Aorta (tissue), 5 donors: ENCODE measurements at regions not wholly inside any gene's neighbourhood (a gene's known extent, or its start where the extent isn't known, plus 50 kb on each side); places are given as distances from the start of the nearest gene placed in this dataset.

Experiments used
- ATAC-seq: fragments of 200-7000 bp; cut with Tn5 transposase; one replicate; pipeline ENCODE4 v1.9.1; 2022; ENCODE audit warnings: moderate library complexity; ENCODE audit not compliant: low FRiP score
- DNase-seq, 2 donors: peaks; one replicate each; pipeline ENCODE4 v3.0.0-alpha.2; 2020
- H3K27ac ChIP-seq, 2 donors: one replicate each; pipeline ENCODE4 v1.5.1; 2013; ENCODE audit warnings: low read length in 2 of 2, mild to moderate bottlenecking in 2 of 2, moderate library complexity in 2 of 2, control low read depth in 1 of 2, inconsistent platforms in 1 of 2, low read depth in 1 of 2
- H3K27me3 ChIP-seq, 2 donors: one replicate each; pipeline ENCODE4 v1.6.1; 2013; ENCODE audit warnings: control low read depth in 1 of 2, low read length in 1 of 2, mild to moderate bottlenecking in 1 of 2, moderate library complexity in 1 of 2; ENCODE audit not compliant: insufficient read depth in 2 of 2, control insufficient read depth in 1 of 2
- H3K36me3 ChIP-seq, 2 donors: one replicate each; pipeline ENCODE4 v1.6.1; 2013; ENCODE audit warnings: control low read depth in 1 of 2, low read length in 1 of 2, mild to moderate bottlenecking in 1 of 2; ENCODE audit not compliant: insufficient read depth in 2 of 2, control insufficient read depth in 1 of 2
- H3K4me1 ChIP-seq, 2 donors: one replicate each; pipeline ENCODE4 v1.6.1; 2013; ENCODE audit warnings: low read length in 2 of 2, control low read depth in 1 of 2, mild to moderate bottlenecking in 1 of 2, moderate library complexity in 1 of 2; ENCODE audit not compliant: insufficient read depth in 2 of 2, control insufficient read depth in 1 of 2
- H3K4me3 ChIP-seq, 2 donors: one replicate each; pipeline ENCODE4 v1.5.1; 2013; ENCODE audit warnings: low read length in 2 of 2, control low read depth in 1 of 2, mild to moderate bottlenecking in 1 of 2
- H3K9me3 ChIP-seq: one replicate; pipeline ENCODE4 v1.6.1; 2013; ENCODE audit warnings: mild to moderate bottlenecking, low read length; ENCODE audit not compliant: control insufficient read depth
- WGBS, 2 donors: extraction: QIAGEN DNeasy Blood & Tissue Kit; methylation state at CpG; one replicate each; pipeline ENCODE4 v1.1.7; 2013; 5-methylcytosine and 5-hydroxymethylcytosine counted together
- intact Hi-C, 2 donors: fragments of 100-400 bp; cut with DNase I; formaldehyde crosslinking; loops; one replicate each; pipeline versions ENCODE4 v1.14.2 to v1.15.0; 2022
- donor health status: healthy with polysubstance abuse.
- donor health status: Bipolar disorder and iron deficiency.
- donor health status: DM: no; HTN: no; CAD: no.
- donor health status: DM: no; HTN: no; CAD: no.
- donor health status: DM: yes; HTN: yes; CAD: no.

DNA sequence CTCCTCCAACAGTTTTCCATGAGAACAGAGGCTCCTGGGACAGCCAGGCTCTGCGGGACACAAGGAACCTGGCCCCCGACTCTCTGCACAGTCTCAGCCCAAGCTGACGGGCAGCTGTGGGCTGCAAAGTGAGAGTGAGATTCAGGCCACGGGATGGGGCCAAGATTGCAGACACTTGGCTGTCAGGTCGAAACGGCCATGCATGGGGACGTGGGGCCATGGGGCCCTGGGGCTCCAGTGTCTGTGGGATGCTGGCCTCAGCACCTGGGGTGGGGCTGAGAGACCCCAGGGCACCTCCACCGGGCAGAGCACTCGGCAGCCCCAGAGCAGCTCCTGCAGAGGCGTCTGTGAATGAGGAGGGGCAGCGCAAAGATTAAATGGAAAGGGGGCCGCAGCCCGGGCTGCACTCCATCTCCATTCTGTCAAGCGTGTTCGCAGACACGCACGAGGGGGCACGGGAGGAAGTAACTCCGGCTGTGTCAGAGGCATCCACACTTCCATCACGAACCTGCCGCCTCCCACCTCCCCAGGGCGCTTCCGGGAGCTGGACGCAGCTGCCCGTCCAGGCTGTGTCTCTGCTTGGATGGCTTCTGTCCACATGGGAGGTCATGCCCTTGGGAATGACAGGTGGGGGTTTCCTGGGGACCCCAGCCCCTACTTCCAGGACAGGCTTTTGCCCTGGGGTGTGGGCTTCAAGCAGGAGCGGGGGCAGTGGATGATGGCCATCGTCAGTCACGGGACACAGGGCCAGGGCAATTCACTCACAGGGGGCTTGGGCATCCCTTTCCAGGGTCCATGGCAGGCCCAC is 82.8 kb upstream of the NKX1-1 start:
- no peak overlapping the region for H3K4me3 ChIP-seq
- intact Hi-C loops = no loop called here
- H3K4me1 ChIP-seq = no peaks in the 10 kb centered on the region
- H3K27me3 ChIP-seq = no peaks in the 10 kb centered on the region
- H3K9me3 ChIP-seq = peaks cover 1% of the 10 kb centered on the region
- no peaks in the 10 kb centered on the region for H3K36me3 ChIP-seq
- no peak overlapping the region for H3K27ac ChIP-seq
- WGBS, 2 donors = 63 to 65% methylated on average over 27 to 28 of the region's 28 CpGs
- ATAC-seq (no peak), DNase-seq (peak in 1 of 2 donors; percentile 58)

DNA sequence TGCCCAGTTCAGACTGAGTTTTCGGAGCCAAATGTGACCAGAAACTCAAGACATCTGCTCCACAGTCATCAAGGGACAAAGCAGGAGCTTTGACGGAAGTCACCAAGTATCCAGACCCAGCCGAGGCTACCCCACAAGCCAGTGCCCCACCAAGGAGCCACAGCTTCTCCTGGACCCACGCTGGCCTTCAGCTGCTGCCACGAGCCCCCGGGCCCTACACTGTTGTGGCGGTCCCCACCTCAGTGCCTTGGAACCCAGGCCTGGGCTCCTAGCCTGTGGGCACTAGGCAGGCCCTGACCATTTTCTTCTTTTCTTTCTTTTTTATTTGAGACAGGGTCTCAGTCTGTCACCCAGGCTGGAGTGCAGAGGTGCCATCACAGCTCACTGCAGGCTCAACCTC is 82.1 kb upstream of the NKX1-1 start:
- H3K27me3 ChIP-seq = no peaks in the 10 kb centered on the region
- no peaks in the 10 kb centered on the region for H3K36me3 ChIP-seq
- no peaks in the 10 kb centered on the region for H3K4me1 ChIP-seq
- H3K9me3 ChIP-seq = peaks cover 1% of the 10 kb centered on the region
- H3K4me3 ChIP-seq = no peak overlapping the region
- intact Hi-C loops = no loop called here
- whole genome bisulfite sequencing, 2 donors = 81 to 86% methylated on average over 7 of the region's 7 CpGs
- DNase-seq (peak in 1 of 2 donors; percentile 30), ATAC-seq (no peak)
- H3K27ac ChIP-seq = no peak overlapping the region

DNA sequence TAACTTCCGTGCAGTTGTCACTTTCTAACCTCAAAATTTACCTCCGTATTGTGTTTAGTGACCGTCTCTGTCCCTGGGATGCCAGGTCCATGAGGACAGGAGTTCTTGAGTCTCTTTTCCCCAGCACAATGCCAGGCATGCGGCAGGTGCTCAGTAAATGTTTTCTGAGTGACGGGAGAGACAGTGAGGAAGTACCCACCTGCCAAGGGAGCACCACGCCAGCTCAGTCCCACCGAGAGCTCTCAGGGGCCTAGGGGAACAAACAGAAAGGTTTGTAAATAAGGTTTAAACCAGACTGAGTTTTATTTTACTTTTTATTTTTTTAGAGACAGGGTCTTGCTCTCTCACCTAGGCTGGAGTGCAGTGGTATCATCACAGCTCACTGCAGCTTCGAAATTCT is 81.5 kb upstream of the NKX1-1 start:
- no peaks in the 10 kb centered on the region for H3K36me3 ChIP-seq
- ATAC-seq (no peak), DNase-seq (no peak)
- H3K27me3 ChIP-seq = no peaks in the 10 kb centered on the region
- 76 to 85% methylated on average over 8 of the region's 8 CpGs for WGBS, 2 donors
- H3K27ac ChIP-seq = no peak overlapping the region
- H3K4me1 ChIP-seq = no peaks in the 10 kb centered on the region
- intact Hi-C loops = no loop called here
- no peak overlapping the region for H3K4me3 ChIP-seq
- peaks cover 1% of the 10 kb centered on the region for H3K9me3 ChIP-seq

DNA sequence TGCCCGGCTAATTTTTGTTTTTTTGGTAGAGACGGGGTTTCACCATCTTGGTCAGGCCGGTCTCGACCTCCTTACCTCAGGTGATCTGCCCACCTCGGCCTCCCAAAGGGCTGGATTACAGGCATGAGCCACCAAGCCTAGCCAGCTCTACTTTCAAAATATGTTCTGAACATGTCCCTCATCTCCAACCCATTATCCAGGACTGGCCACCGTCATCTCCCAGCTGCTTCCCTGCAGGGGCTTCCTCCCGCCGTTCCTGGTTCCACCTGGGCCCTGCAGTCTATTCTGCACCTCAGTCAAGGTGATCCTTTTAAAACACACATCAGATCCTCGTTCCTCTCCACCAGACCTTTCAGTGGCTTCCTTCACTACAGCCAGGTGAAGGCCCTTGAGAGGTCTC is 80.9 kb upstream of the NKX1-1 start:
- DNase-seq (no peak), ATAC-seq (no peak)
- no peaks in the 10 kb centered on the region for H3K4me1 ChIP-seq
- 86 to 88% methylated on average over 9 of the region's 9 CpGs for WGBS, 2 donors
- H3K4me3 ChIP-seq = no peak overlapping the region
- no peaks in the 10 kb centered on the region for H3K36me3 ChIP-seq
- intact Hi-C loops = no loop called here
- no peaks in the 10 kb centered on the region for H3K27me3 ChIP-seq
- H3K9me3 ChIP-seq = peaks cover 1% of the 10 kb centered on the region
- H3K27ac ChIP-seq = no peak overlapping the region

DNA sequence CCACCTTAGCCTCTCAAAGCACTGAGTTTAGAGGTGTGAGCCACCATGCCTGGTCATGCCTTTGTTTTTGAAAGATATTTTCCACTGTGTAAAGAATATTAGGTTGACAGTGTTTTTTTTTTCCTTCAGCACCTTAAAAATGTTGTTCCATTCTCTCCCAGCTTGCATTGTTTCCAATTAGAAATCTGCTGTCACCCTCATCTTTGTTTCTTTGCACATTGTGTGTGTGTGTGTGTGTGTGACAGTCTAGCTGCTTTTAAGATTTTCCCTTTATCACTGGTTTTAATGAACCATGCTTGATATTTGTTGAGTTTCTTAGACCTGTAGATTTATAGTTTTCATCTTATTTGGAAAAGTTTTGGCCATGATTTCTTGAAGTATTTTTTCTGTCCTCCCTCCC is 79.0 kb upstream of the NKX1-1 start:
- no peaks in the 10 kb centered on the region for H3K27me3 ChIP-seq
- H3K27ac ChIP-seq = no peak overlapping the region
- no peak for ATAC-seq
- DNase-seq = no peak
- no peaks in the 10 kb centered on the region for H3K4me1 ChIP-seq
- intact Hi-C loops = no loop called here
- no peak overlapping the region for H3K4me3 ChIP-seq
- no peaks in the 10 kb centered on the region for H3K36me3 ChIP-seq
- peaks cover 6% of the 10 kb centered on the region for H3K9me3 ChIP-seq

DNA sequence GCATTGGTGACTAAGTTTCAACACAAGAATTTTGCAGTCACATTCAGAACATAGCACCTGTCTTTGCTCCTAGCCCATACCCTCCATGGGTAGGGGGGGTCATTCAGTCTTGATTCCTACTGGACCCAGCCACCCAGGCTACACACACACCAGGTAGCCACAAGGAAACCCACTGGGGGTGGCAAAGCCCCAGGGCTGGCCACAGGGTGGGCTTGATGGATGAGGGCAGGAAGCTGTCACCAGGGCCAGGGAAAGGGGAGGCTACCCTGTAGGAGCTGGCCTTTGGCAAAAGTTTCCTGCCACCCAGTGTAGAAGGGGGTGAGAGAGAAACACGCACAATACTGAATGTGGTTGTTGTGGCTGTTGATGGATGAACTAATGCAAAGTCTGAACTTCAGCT is 74.5 kb upstream of the NKX1-1 start:
- no peaks in the 10 kb centered on the region for H3K27me3 ChIP-seq
- H3K27ac ChIP-seq = no peak overlapping the region
- no peaks in the 10 kb centered on the region for H3K36me3 ChIP-seq
- no peak for ATAC-seq
- no peak for DNase-seq
- WGBS, 2 donors = 77 to 86% methylated on average over 1 of the region's 1 CpG
- intact Hi-C loops = no loop called here
- H3K4me1 ChIP-seq = no peaks in the 10 kb centered on the region
- H3K9me3 ChIP-seq = peaks cover 17% of the 10 kb centered on the region
- H3K4me3 ChIP-seq = no peak overlapping the region

DNA sequence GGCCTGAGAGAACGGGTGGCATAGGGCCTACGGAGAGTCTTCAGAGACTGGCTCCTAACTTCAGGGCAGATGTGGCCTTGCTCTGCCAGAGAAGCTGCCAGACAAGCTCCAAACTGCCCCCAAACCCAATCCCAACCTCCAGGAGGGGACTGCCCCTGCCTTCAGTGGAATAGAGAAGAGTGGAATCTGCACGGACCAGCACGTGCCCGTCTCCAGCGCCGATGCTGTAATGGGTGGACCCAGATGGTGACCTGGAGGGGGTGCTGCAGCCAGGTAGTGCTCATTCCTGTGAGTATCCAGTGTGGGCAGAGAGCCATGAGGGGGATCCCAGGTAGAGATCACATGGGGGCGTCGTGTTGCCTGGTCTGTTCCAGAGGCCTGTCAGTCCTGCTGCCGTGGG is 73.2 kb upstream of the NKX1-1 start:
- Histone ChIP-seq H3K4me1 (no peaks in the 10 kb centered on the region), H3K9me3 (peaks cover 17% of the 10 kb centered on the region), H3K27ac (no peak overlapping the region), H3K4me3 (no peak overlapping the region), H3K27me3 (no peaks in the 10 kb centered on the region), H3K36me3 (no peaks in the 10 kb centered on the region)
- ATAC-seq (no peak), DNase-seq (no peak)
- intact Hi-C loops = no loop called here
- WGBS, 2 donors = 84 to 88% methylated on average over 10 of the region's 10 CpGs

DNA sequence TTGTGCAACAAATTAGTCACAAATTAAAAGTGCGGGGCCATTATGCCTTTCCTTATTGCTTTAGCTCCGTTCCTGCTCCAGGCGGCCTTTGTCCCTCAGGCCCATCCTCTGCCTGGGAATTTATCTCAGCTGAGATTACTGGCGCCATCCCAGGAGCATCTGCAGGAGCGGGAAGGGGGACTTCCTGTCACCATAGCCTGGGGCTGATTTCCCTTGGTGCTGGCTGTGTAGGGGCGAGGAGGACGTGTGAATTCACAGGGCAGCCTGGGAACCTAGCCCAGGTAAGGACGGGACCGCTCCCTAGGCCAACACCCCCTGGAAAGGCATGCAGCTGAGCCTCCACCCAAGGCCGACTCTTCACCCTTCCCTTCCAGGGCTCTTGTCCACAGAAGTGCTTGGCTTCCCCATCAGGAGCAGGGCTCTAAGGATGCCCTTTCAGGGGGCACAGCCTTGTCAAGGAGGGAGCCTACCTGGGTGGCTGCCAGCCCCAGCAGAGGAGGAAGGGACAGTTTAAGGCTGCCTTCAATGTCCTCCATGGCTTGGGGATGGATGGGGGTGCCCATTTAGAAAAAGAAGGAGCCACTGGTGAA is 72.6 kb upstream of the NKX1-1 start:
- ATAC-seq (no peak), DNase-seq (no peak)
- no peak overlapping the region for H3K4me3 ChIP-seq
- no peaks in the 10 kb centered on the region for H3K36me3 ChIP-seq
- intact Hi-C loops = no loop called here
- H3K4me1 ChIP-seq = no peaks in the 10 kb centered on the region
- H3K27ac ChIP-seq = no peak overlapping the region
- no peaks in the 10 kb centered on the region for H3K27me3 ChIP-seq
- H3K9me3 ChIP-seq = peaks cover 17% of the 10 kb centered on the region
- WGBS, 2 donors = 56 to 57% methylated on average over 10 of the region's 10 CpGs
